SK-N-SH treated with all-trans-retinoic acid at 6 μM for 48 hours (cell line): ENCODE measurements at regions not wholly inside any gene's neighbourhood (a gene's known extent, or its start where the extent isn't known, plus 50 kb on each side); places are given as distances from the start of the nearest gene placed in this dataset.
"Not testable (repeated sequence)": the region's sequence is repeated elsewhere in the genome, so short reads cannot be mapped to it uniquely, and the experiment has no call there.

Experiments used
- ARNTL ChIP-seq: fragments of 450-650 bp; formaldehyde crosslinking; IDR thresholded peaks from 2 replicates; pipeline ENCODE4 v1.5.0; 2020; ENCODE audit warnings: low read depth, mild to moderate bottlenecking, moderate library complexity, borderline replicate concordance
- CREB5 ChIP-seq: fragments of 250-450 bp; sonication (Bioruptor Pico); IDR thresholded peaks from 2 replicates; pipeline ENCODE4 v1.5.1; 2020; ENCODE audit warnings: low read depth, mild to moderate bottlenecking, moderate library complexity
- CSDC2 ChIP-seq: fragments of 250-450 bp; sonication (Bioruptor Pico); IDR thresholded peaks from 2 replicates; pipeline ENCODE4 v1.5.0; 2020; ENCODE audit warnings: mild to moderate bottlenecking, moderate library complexity
- CSRNP3 ChIP-seq: fragments of 250-450 bp; sonication (Bioruptor Pico); IDR thresholded peaks from 2 replicates; pipeline ENCODE4 v1.5.1; 2021; ENCODE audit warnings: mild to moderate bottlenecking, moderate library complexity
- PATZ1 ChIP-seq: fragments of 250-450 bp; sonication (Bioruptor Pico); IDR thresholded peaks from 2 replicates; pipeline ENCODE4 v1.8.0; 2020; ENCODE audit warnings: mild to moderate bottlenecking, moderate library complexity, borderline replicate concordance
- PPARA ChIP-seq: fragments of 250-450 bp; sonication (Bioruptor Pico); IDR thresholded peaks from 2 replicates; pipeline ENCODE4 v1.5.0; 2020; ENCODE audit warnings: mild to moderate bottlenecking, borderline replicate concordance

- TF ChIP-seq PATZ1 (CRISPR knock-in tag); ARNTL (CRISPR knock-in tag); PPARA (CRISPR knock-in tag); CSRNP3; CSDC2 (CRISPR knock-in tag); CREB5 (CRISPR knock-in tag): not testable (repeated sequence)
These were observed 82.9 kb downstream of the GASK1B start for GRCh38 chr4:158089897-158090296.
